IMR-90 (cell line): ENCODE measurements at regions not wholly inside any gene's neighbourhood (a gene's known extent, or its start where the extent isn't known, plus 50 kb on each side); places are given as distances from the start of the nearest gene placed in this dataset.

Source experiments
- ATAC-seq: fragments of 200-7000 bp; cut with Tn5 transposase; 2 replicates; pipeline ENCODE4 v1.9.1; 2020; ENCODE audit warnings: low read depth, mild to moderate bottlenecking, moderate library complexity
- BruUV-seq: library from RNA; stranded (reverse); fragments of 400-500 nt; replicated peaks from 2 replicates; lab custom pipeline; 2021; lab: Mats Ljungman, UMichigan
- CTCF ChIA-PET: fragments of 300-600 bp; formaldehyde crosslinking; extraction: SDS; loops from one replicate; lab custom pipeline; 2021; ENCODE audit warnings: antibody characterized with exemption; lab: Yijun Ruan, JAX
- POLR2A ChIA-PET: fragments of 300-600 bp; sonication (Branson Sonifier 250); formaldehyde crosslinking; loops from one replicate; lab custom pipeline; 2022; ENCODE audit warnings: antibody characterized with exemption; ENCODE audit not compliant: unreplicated experiment; lab: Charles Lee
- DNase-seq: peaks from one replicate; pipeline ENCODE4 v3.0.0; 2013
- H2AFZ ChIP-seq: replicated peaks from 2 replicates; pipeline ENCODE3; 2013; ENCODE audit warnings: low read length, mild to moderate bottlenecking; ENCODE audit not compliant: poor library complexity
- H2AK5ac ChIP-seq: 2 replicates; pipeline ENCODE4 v1.6.1; 2013; ENCODE audit warnings: low read depth, low read length, inconsistent platforms
- H2AK9ac ChIP-seq: replicated peaks from 2 replicates; pipeline ENCODE3; 2013; ENCODE audit warnings: mild to moderate bottlenecking, low read depth, low read length, moderate library complexity; ENCODE audit not compliant: poor library complexity
- H2BK120ac ChIP-seq: 2 replicates; pipeline ENCODE4 v1.6.1; 2013; ENCODE audit warnings: low read depth, low read length, inconsistent platforms
- H2BK15ac ChIP-seq: 3 replicates; pipeline ENCODE4 v1.6.1; 2013; ENCODE audit warnings: low read depth, low read length, inconsistent platforms
- H2BK20ac ChIP-seq: 2 replicates; pipeline ENCODE4 v1.6.1; 2013; ENCODE audit warnings: low read depth, mild to moderate bottlenecking, inconsistent platforms, low read length, moderate library complexity
- H2BK5ac ChIP-seq: 2 replicates; pipeline ENCODE4 v1.6.1; 2013; ENCODE audit warnings: mild to moderate bottlenecking, low read depth, low read length, inconsistent platforms; ENCODE audit not compliant: poor library complexity, severe bottlenecking
- H3K14ac ChIP-seq: replicated peaks from 2 replicates; pipeline ENCODE4 v1.6.1; 2013; ENCODE audit warnings: low read depth, low read length, inconsistent platforms
- H3K18ac ChIP-seq: 2 replicates; pipeline ENCODE4 v1.6.1; 2013; ENCODE audit warnings: low read depth, low read length, control low read depth
- H3K23ac ChIP-seq: 2 replicates; pipeline ENCODE4 v1.6.1; 2013; ENCODE audit warnings: low read depth, low read length, inconsistent platforms
- H3K27ac ChIP-seq: 2 replicates; pipeline ENCODE4 v1.5.1; 2013; ENCODE audit warnings: mild to moderate bottlenecking, control low read depth, low read length; ENCODE audit not compliant: insufficient read depth
- H3K27me3 ChIP-seq: 2 replicates; pipeline ENCODE4 v1.6.1; 2013; ENCODE audit warnings: low read length; ENCODE audit not compliant: control insufficient read depth, insufficient read depth
- H3K36me3 ChIP-seq: 2 replicates; pipeline ENCODE4 v1.6.1; 2013; ENCODE audit warnings: low read length, mixed read lengths; ENCODE audit not compliant: control insufficient read depth, insufficient read depth
- H3K4ac ChIP-seq: 2 replicates; pipeline ENCODE4 v1.6.1; 2013; ENCODE audit warnings: low read depth, low read length, inconsistent platforms
- H3K4me1 ChIP-seq: 2 replicates; pipeline ENCODE4 v1.6.1; 2013; ENCODE audit warnings: low read length, mixed read lengths; ENCODE audit not compliant: control insufficient read depth, insufficient read depth
- H3K4me2 ChIP-seq: 2 replicates; pipeline ENCODE4 v1.6.1; 2013; ENCODE audit warnings: low read depth, mild to moderate bottlenecking, control low read depth, low read length, moderate library complexity
- H3K4me3 ChIP-seq: 2 replicates; pipeline ENCODE4 v1.5.1; 2013; ENCODE audit warnings: low read depth, mild to moderate bottlenecking, control low read depth, low read length, moderate library complexity; ENCODE audit not compliant: insufficient read depth
- H3K56ac ChIP-seq: 2 replicates; pipeline ENCODE4 v1.6.1; 2013; ENCODE audit warnings: low read length, inconsistent platforms; ENCODE audit not compliant: insufficient read depth; ENCODE audit errors: extremely low read depth
- H3K79me1 ChIP-seq, 2 experiments: 2 replicates each; pipeline ENCODE4 v1.6.1; 2013; ENCODE audit warnings: low read length in 2 of 2, inconsistent platforms in 1 of 2, low read depth in 1 of 2
- H3K9ac ChIP-seq: 2 replicates; pipeline ENCODE4 v1.6.1; 2013; ENCODE audit warnings: low read depth, low read length, control low read depth
- H3K9me1 ChIP-seq: 2 replicates; pipeline ENCODE4 v1.6.1; 2013; ENCODE audit warnings: low read length, inconsistent platforms; ENCODE audit not compliant: insufficient read depth
- H3K9me3 ChIP-seq: 2 replicates; pipeline ENCODE4 v1.6.1; 2013; ENCODE audit warnings: low read length; ENCODE audit not compliant: control insufficient read depth, insufficient read depth
- H4K20me1 ChIP-seq: 2 replicates; pipeline ENCODE4 v1.6.1; 2013; ENCODE audit warnings: low read length, inconsistent platforms; ENCODE audit not compliant: insufficient read depth
- H4K5ac ChIP-seq: 2 replicates; pipeline ENCODE4 v1.6.1; 2013; ENCODE audit warnings: mild to moderate bottlenecking, low read depth, low read length, control low read depth
- H4K8ac ChIP-seq, 2 experiments: 2 replicates each; pipeline ENCODE4 v1.6.1; 2013; ENCODE audit warnings: low read depth in 2 of 2, low read length in 2 of 2, control low read depth in 1 of 2, inconsistent platforms in 1 of 2
- H4K91ac ChIP-seq: 2 replicates; pipeline ENCODE4 v1.6.1; 2013; ENCODE audit warnings: low read depth, low read length, inconsistent platforms; ENCODE audit not compliant: insufficient read depth
- BHLHE40 ChIP-seq: fragments of 150-350 bp; IDR thresholded peaks from 2 replicates; pipeline ENCODE4 v1.6.1; 2016; ENCODE audit warnings: mild to moderate bottlenecking, low read depth, low read length
- NFE2L2 ChIP-seq: fragments of 150-350 bp; IDR thresholded peaks from 2 replicates; pipeline ENCODE4 v1.6.1; 2016; ENCODE audit warnings: low read depth, mild to moderate bottlenecking, low read length
- WGBS, 2 experiments: methylation state at CpG; one replicate each; pipeline versions ENCODE4 v1.1.5 to v1.1.7; 2013; ENCODE audit warnings: missing lambda C conversion rate in 2 of 2; ENCODE audit not compliant: insufficient read length in 1 of 2; ENCODE audit errors: extremely low coverage in 2 of 2; 5-methylcytosine and 5-hydroxymethylcytosine counted together
- dilution Hi-C: fragments of 300-500 bp; cut with HindIII; formaldehyde crosslinking; loops from one replicate; pipeline ENCODE4 v1.14.3; 2018; ENCODE audit warnings: low sequenced_read_pairs; ENCODE audit not compliant: unreplicated experiment
- in situ Hi-C: fragments of 300-500 bp; cut with MboI; formaldehyde crosslinking; loops from 3 replicates; pipeline ENCODE4 v1.14.3; 2019; ENCODE audit warnings: low sequenced_read_pairs, inconsistent platforms, mixed read lengths
- intact Hi-C: fragments of 100-400 bp; cut with micrococcal nuclease; formaldehyde crosslinking; loops from 2 replicates; pipeline ENCODE4 v1.10.0; 2022

DNA sequence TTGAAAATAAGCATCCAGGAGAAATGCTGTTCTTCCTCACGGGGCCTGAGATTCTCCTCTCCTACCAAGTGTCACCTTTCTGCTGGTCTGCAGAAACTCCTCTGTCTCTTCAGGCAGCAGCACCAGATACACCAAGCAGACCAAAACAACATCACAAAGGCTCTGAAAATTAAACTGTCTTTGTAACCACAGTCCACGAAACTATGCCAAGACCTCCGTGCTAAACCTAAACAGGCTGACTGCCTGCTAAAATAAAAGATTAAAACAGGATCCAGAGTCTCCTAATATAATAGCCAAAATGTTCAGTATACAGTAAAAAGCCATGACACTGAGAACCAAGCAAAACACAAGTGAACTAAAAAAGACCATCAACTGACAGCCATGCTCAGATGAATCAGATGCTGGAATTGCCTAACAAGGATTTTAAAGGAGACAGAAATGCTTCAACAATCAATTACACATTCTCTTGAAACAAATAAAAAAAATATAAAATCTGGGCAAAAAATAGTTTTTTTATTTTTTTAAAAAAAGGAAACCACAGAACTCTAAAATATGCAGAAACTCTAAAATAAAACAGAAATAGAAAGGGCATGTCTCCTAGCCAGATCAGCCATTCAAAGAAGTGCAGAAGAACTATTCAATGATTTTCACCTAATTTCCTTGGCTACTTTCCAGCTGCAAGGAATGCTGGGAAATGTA, 50.3 kb upstream of the TOX3 start:
- no peaks in the 10 kb centered on the region for H3K9me1 ChIP-seq
- CTCF ChIA-PET = no interaction called here
- no peak overlapping the region for H4K5ac ChIP-seq

More for the DNA sequence above, 50.3 kb upstream of the TOX3 start:
- no peaks in the 10 kb centered on the region for H3K27me3 ChIP-seq
- H3K27ac ChIP-seq = no peak overlapping the region
- no TSS peak for BruUV-seq
- peaks cover 2% of the 10 kb centered on the region; the same call in 1 of the 2 replicates for H3K9me3 ChIP-seq
- in situ Hi-C loops (no loop called here), dilution Hi-C loops (no loop called here), intact Hi-C loops (no loop called here)
- no peak for ATAC-seq
- no peak overlapping the region for H2BK120ac ChIP-seq
- H2AFZ ChIP-seq = no peak overlapping the region
- H3K36me3 ChIP-seq = no peaks in the 10 kb centered on the region
- H2BK5ac ChIP-seq = no peak overlapping the region
- H3K4me1 ChIP-seq = no peaks in the 10 kb centered on the region
- POLR2A ChIA-PET = no interaction called here
- H3K23ac ChIP-seq = no peak overlapping the region
- no peak overlapping the region for H4K91ac ChIP-seq
- no peak overlapping the region for H3K4ac ChIP-seq
- no peak for TF ChIP-seq BHLHE40
- TF ChIP-seq NFE2L2 = no peak
- WGBS, 2 experiments = no CpG with 5 or more reads among the region's 3 CpGs
- H2AK5ac ChIP-seq = no peak overlapping the region
- H3K56ac ChIP-seq = no peak overlapping the region
- H3K9ac ChIP-seq = no peak overlapping the region
- no peak for DNase-seq
- no peak overlapping the region for H4K8ac ChIP-seq
- H3K14ac ChIP-seq = no peak overlapping the region
- H2BK20ac ChIP-seq = no peak overlapping the region
- no peak overlapping the region for H3K4me3 ChIP-seq
- H2AK9ac ChIP-seq = no peak overlapping the region
- no peak overlapping the region for H2BK15ac ChIP-seq
- H3K4me2 ChIP-seq = no peak overlapping the region
- no peaks in the 10 kb centered on the region for H4K20me1 ChIP-seq
- no peaks in the 10 kb centered on the region for H3K79me1 ChIP-seq
- H3K18ac ChIP-seq = no peak overlapping the region
